Adrenal gland (tissue), 5 donors: ENCODE measurements at regions not wholly inside any gene's neighbourhood (a gene's known extent, or its start where the extent isn't known, plus 50 kb on each side); places are given as distances from the start of the nearest gene placed in this dataset.

Experiments used
- CTCF ChIP-seq, 6 experiments: fragments of 450-650 bp in 4 of 6; fragments of 200-600 bp in 2 of 6; sonication (generic) in 1 of 6; IDR thresholded peaks; 1 replicate in 5 of 6; 2 replicates in 1 of 6; pipeline versions ENCODE4 v1.5.1 to v1.8.0; 2016 to 2021; ENCODE audit warnings: antibody characterized with exemption in 6 of 6, mild to moderate bottlenecking in 2 of 6, moderate library complexity in 1 of 6
- POLR2A ChIP-seq, 2 donors: fragments of 450-650 bp; IDR thresholded peaks; one replicate each; pipeline ENCODE4 v1.6.1; 2017; ENCODE audit warnings: antibody characterized with exemption in 2 of 2, mild to moderate bottlenecking in 2 of 2, moderate library complexity in 1 of 2
- donor health status: DM: no; HTN: no; CAD: no.

GRCh38 chr3:36178018-36178417 is 202.3 kb upstream of the STAC start:
- no peak for TF ChIP-seq CTCF (IDR thresholded peaks at IDR 0.05)
- no peak for TF ChIP-seq POLR2A (IDR thresholded peaks at IDR 0.05)
